Suprapubic skin (tissue), 4 donors: ENCODE measurements at regions not wholly inside any gene's neighbourhood (a gene's known extent, or its start where the extent isn't known, plus 50 kb on each side); places are given as distances from the start of the nearest gene placed in this dataset.

ENCODE experiments used
- DNase-seq, 2 donors: peaks; one replicate each; pipeline ENCODE4 v3.0.0-alpha.2; 2019; ENCODE audit warnings: low spot score in 2 of 2
- H3K27ac ChIP-seq: fragments of 200-600 bp; sonication (generic); one replicate; pipeline ENCODE4 v1.5.1; 2019
- H3K27me3 ChIP-seq: fragments of 200-600 bp; sonication (generic); one replicate; pipeline ENCODE4 v1.5.1; 2019
- H3K36me3 ChIP-seq: fragments of 200-600 bp; sonication (generic); one replicate; pipeline ENCODE4 v1.5.1; 2019
- H3K4me1 ChIP-seq: fragments of 200-600 bp; sonication (generic); one replicate; pipeline ENCODE4 v1.5.1; 2019
- H3K4me3 ChIP-seq: fragments of 200-600 bp; sonication (generic); one replicate; pipeline ENCODE4 v1.5.1; 2019; ENCODE audit warnings: mild to moderate bottlenecking
- H3K9me3 ChIP-seq: fragments of 200-600 bp; sonication (generic); one replicate; pipeline ENCODE4 v1.5.1; 2019
- EP300 ChIP-seq: sonication (generic); formaldehyde crosslinking; IDR thresholded peaks from one replicate; pipeline ENCODE4 v1.6.1; 2017; ENCODE audit warnings: antibody characterized with exemption
- POLR2A ChIP-seq, 2 donors: fragments of 450-650 bp; IDR thresholded peaks; one replicate each; pipeline ENCODE4 v1.6.1; 2017; ENCODE audit warnings: antibody characterized with exemption in 2 of 2, mild to moderate bottlenecking in 2 of 2, moderate library complexity in 2 of 2
- POLR2AphosphoS5 ChIP-seq, 3 donors: sonication (generic); formaldehyde crosslinking; IDR thresholded peaks; one replicate each; pipeline ENCODE4 v1.6.1; 2017; ENCODE audit warnings: antibody characterized with exemption in 3 of 3
- WGBS: methylation state at CpG from one replicate; pipeline ENCODE4 v1.1.5; 2018; 5-methylcytosine and 5-hydroxymethylcytosine counted together
- TF ChIP-seq, protein P1 (sequence below), 2 donors: fragments of 200-600 bp in 1 of 2; fragments of 450-650 bp in 1 of 2; sonication (generic) in 1 of 2; IDR thresholded peaks; one replicate each; pipeline ENCODE4 v1.5.1; 2016 to 2019; ENCODE audit warnings: antibody characterized with exemption in 2 of 2, mild to moderate bottlenecking in 1 of 2, moderate library complexity in 1 of 2

DNA sequence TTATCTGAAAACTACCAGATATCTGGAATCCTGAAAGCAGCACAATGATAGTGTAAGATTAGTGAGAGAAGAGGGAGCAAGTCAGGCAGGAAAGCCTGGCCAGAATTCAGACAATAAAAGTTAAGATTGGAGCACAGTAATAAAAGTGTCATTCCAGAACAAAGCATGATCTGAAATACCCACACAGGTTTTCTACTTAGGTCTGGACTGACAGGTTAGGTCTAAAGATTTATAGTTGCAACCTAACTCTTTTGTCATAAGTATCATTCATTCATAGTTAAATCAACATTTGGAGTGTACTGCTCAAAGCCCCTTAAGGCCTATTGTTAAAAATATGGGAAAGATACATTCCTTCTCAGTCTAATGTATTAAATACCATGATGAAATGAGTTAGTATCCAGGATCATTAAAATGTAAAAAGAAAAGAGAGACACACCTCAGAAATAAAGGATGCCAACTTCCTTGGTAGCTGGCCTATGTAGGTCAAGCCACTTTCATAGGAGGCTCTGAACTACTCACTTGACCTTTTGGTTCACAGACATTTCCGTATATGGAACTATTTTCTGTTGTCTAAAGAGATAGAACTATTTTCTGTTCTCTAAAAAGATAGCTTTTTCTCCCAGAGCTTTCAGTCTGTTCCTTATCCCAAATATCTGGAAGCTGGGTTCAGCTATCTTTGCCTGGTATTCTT is 105.2 kb downstream of the FAS start:
- DNase-seq = no peak
- H3K27me3 ChIP-seq = no peaks in the 10 kb centered on the region
- peaks cover 11% of the 10 kb centered on the region for H3K4me1 ChIP-seq
- H3K9me3 ChIP-seq = no peaks in the 10 kb centered on the region
- TF ChIP-seq, protein P1, sequence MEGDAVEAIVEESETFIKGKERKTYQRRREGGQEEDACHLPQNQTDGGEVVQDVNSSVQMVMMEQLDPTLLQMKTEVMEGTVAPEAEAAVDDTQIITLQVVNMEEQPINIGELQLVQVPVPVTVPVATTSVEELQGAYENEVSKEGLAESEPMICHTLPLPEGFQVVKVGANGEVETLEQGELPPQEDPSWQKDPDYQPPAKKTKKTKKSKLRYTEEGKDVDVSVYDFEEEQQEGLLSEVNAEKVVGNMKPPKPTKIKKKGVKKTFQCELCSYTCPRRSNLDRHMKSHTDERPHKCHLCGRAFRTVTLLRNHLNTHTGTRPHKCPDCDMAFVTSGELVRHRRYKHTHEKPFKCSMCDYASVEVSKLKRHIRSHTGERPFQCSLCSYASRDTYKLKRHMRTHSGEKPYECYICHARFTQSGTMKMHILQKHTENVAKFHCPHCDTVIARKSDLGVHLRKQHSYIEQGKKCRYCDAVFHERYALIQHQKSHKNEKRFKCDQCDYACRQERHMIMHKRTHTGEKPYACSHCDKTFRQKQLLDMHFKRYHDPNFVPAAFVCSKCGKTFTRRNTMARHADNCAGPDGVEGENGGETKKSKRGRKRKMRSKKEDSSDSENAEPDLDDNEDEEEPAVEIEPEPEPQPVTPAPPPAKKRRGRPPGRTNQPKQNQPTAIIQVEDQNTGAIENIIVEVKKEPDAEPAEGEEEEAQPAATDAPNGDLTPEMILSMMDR (IDR thresholded peaks at IDR 0.05) = no peak
- TF ChIP-seq POLR2A (IDR thresholded peaks at IDR 0.05) (no peak), EP300 (no peak), POLR2AphosphoS5 (IDR thresholded peaks at IDR 0.05) (no peak)
- H3K27ac ChIP-seq = no peak overlapping the region
- H3K4me3 ChIP-seq = no peak overlapping the region
- 64% methylated on average over 1 of the region's 1 CpG for WGBS
- no peaks in the 10 kb centered on the region for H3K36me3 ChIP-seq

DNA sequence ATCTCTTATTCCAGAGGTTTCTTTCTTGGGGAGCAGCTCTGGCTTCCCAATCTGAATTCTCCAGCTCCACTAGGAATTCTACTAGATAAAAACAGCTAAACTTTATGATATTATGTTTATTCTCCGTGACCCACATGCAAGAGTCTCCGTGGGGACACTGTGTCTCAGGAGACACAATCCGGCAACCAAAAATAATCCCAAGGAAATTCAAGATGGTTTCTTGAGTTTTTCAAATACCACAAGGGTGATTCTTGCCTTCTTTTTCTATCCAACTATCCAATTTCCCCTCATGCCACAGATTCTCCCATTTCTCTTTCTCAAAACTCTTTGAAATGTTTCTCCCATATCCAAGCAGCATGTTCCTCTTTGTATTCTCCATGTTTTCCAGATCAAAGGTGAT is 103.1 kb downstream of the FAS start:
- H3K4me3 ChIP-seq = no peak overlapping the region
- H3K4me1 ChIP-seq = peaks cover 14% of the 10 kb centered on the region
- TF ChIP-seq POLR2A (IDR thresholded peaks at IDR 0.05) (no peak), EP300 (no peak), POLR2AphosphoS5 (IDR thresholded peaks at IDR 0.05) (no peak)
- TF ChIP-seq, protein P1 (IDR thresholded peaks at IDR 0.05) = no peak
- no peak overlapping the region for H3K27ac ChIP-seq
- no peaks in the 10 kb centered on the region for H3K36me3 ChIP-seq
- no peaks in the 10 kb centered on the region for H3K9me3 ChIP-seq
- no peak for DNase-seq
- WGBS = 96% methylated on average over 3 of the region's 3 CpGs
- H3K27me3 ChIP-seq = no peaks in the 10 kb centered on the region

DNA sequence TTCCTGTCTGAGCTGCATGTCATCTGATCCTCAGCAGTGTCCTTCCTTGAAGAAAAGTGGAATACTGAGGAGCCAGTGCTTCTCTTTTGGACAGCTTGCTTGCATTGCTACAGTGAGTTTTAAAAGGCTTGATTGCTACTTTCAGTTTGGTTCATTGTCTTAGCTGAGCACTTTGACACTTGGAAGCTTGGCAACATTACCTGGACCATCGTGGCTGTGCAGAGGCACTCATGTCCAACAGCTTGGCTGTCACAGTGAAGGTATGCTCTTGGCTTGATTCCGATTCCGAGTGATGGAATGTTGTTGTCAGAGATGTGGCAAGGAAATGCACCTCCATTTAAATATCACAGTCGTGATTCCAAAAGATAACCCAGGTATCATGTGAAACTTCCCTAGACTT is 102.4 kb downstream of the FAS start:
- DNase-seq = no peak
- Histone ChIP-seq H3K27ac (no peak overlapping the region), H3K4me3 (no peak overlapping the region), H3K36me3 (no peaks in the 10 kb centered on the region), H3K27me3 (no peaks in the 10 kb centered on the region), H3K9me3 (no peaks in the 10 kb centered on the region), H3K4me1 (peaks cover 14% of the 10 kb centered on the region)
- WGBS = 56% methylated on average over 4 of the region's 4 CpGs
- TF ChIP-seq POLR2A (IDR thresholded peaks at IDR 0.05) (no peak), EP300 (no peak), POLR2AphosphoS5 (IDR thresholded peaks at IDR 0.05) (no peak)
- TF ChIP-seq, protein P1 (IDR thresholded peaks at IDR 0.05) = no peak

DNA sequence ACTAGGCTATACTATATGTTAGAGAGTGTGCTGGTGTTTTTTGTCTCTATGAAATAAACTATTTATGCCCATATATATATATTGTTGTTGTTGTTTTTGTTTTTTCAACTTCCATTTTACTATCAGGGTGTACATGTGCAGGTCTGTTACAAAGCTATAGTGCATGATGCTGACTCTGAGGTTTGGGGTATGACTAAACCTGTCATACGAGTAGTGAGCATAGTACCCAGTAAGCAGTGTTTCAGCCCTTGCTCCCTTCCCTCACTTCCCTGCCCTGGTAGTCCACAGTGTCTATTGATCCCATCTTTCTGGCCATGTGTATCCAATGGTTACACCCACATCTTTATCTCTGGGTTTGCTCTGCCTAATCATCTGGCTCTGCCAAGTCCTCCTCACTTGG is 101.8 kb downstream of the FAS start:
- no peaks in the 10 kb centered on the region for H3K9me3 ChIP-seq
- 97% methylated on average over 1 of the region's 1 CpG for WGBS
- H3K36me3 ChIP-seq = no peaks in the 10 kb centered on the region
- no peak for DNase-seq
- no peaks in the 10 kb centered on the region for H3K27me3 ChIP-seq
- TF ChIP-seq, protein P1 (IDR thresholded peaks at IDR 0.05) = no peak
- no peak for TF ChIP-seq POLR2AphosphoS5 (IDR thresholded peaks at IDR 0.05)
- TF ChIP-seq EP300 = no peak
- TF ChIP-seq POLR2A (IDR thresholded peaks at IDR 0.05) = no peak
- H3K4me3 ChIP-seq = no peak overlapping the region
- peaks cover 14% of the 10 kb centered on the region for H3K4me1 ChIP-seq
- no peak overlapping the region for H3K27ac ChIP-seq

DNA sequence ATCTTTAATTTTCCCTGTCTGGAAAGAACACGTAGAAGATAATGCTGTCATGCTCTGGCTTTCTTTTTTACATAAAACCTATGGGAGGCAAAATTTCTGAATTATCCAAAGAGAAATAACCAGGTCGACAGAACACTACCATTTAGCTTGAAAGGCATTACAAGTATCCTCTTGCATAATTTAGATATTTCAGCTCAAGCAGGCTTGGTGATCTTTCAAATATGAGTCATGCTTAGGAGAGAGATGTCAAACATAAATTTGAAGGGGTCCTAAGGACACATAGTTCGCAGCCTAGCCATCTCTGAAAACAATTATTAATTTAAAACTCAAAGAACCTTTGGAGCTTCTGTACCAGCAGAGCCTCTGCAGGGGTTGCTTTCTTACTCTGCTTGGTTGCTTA is 100.9 kb downstream of the FAS start:
- 66% methylated on average over 3 of the region's 3 CpGs for WGBS
- H3K4me1 ChIP-seq = peaks cover 14% of the 10 kb centered on the region
- H3K27me3 ChIP-seq = no peaks in the 10 kb centered on the region
- H3K9me3 ChIP-seq = no peaks in the 10 kb centered on the region
- no peak for TF ChIP-seq POLR2A (IDR thresholded peaks at IDR 0.05)
- TF ChIP-seq, protein P1 (IDR thresholded peaks at IDR 0.05) = no peak
- no peak for TF ChIP-seq POLR2AphosphoS5 (IDR thresholded peaks at IDR 0.05)
- no peak overlapping the region for H3K4me3 ChIP-seq
- no peak overlapping the region for H3K27ac ChIP-seq
- DNase-seq = no peak
- no peaks in the 10 kb centered on the region for H3K36me3 ChIP-seq
